Common myeloid progenitor, CD34-positive (primary cell): ENCODE measurements at regions not wholly inside any gene's neighbourhood (a gene's known extent, or its start where the extent isn't known, plus 50 kb on each side); places are given as distances from the start of the nearest gene placed in this dataset.

ENCODE experiments used
- CTCF ChIA-PET: fragments of 350-600 bp; sonication (Branson Sonifier 250); formaldehyde crosslinking; loops from one replicate; lab custom pipeline; 2021; ENCODE audit warnings: antibody characterized with exemption; lab: Charles Lee
- POLR2A ChIA-PET: fragments of 350-600 bp; sonication (Branson Sonifier 250); formaldehyde crosslinking; loops from one replicate; lab custom pipeline; 2021; ENCODE audit warnings: antibody characterized with exemption; lab: Charles Lee
- DNase-seq, 3 donors: peaks; one replicate each; pipeline versions ENCODE4 v3.0.0 to v3.0.0-alpha.2; 2013
- H3K27ac ChIP-seq, 2 experiments: 1 replicate in 1 of 2; 2 replicates in 1 of 2; pipeline ENCODE4 v1.7.0; 2013; ENCODE audit warnings: inconsistent platforms in 2 of 2, low read length in 2 of 2, mild to moderate bottlenecking in 2 of 2, low read depth in 1 of 2, moderate library complexity in 1 of 2; ENCODE audit not compliant: severe bottlenecking in 2 of 2, insufficient read depth in 1 of 2, poor library complexity in 1 of 2
- H3K27me3 ChIP-seq, 5 experiments: replicated peaks in 2 of 5; 1 replicate in 3 of 5; 2 replicates in 2 of 5; pipeline versions ENCODE4 v1.6.1 to v1.7.0; 2013; ENCODE audit warnings: low read length in 4 of 5, mild to moderate bottlenecking in 2 of 5, moderate library complexity in 2 of 5, inconsistent platforms in 1 of 5; ENCODE audit not compliant: insufficient read depth in 5 of 5, control insufficient read depth in 4 of 5
- H3K36me3 ChIP-seq, 4 experiments: 1 replicate in 2 of 4; 2 replicates in 2 of 4; pipeline versions ENCODE4 v1.6.1 to v1.7.0; 2013; ENCODE audit warnings: low read length in 3 of 4, control low read depth in 1 of 4, mild to moderate bottlenecking in 1 of 4; ENCODE audit not compliant: control insufficient read depth in 4 of 4, insufficient read depth in 4 of 4
- H3K4me1 ChIP-seq, 4 experiments: 1 replicate in 3 of 4; 2 replicates in 1 of 4; pipeline versions ENCODE4 v1.6.1 to v1.7.1; 2013; ENCODE audit warnings: low read length in 3 of 4, mild to moderate bottlenecking in 3 of 4, control low read depth in 1 of 4, inconsistent platforms in 1 of 4, moderate library complexity in 1 of 4; ENCODE audit not compliant: control insufficient read depth in 4 of 4, insufficient read depth in 4 of 4; ENCODE audit errors: control extremely low read depth in 1 of 4
- H3K4me3 ChIP-seq, 7 experiments: 1 replicate in 4 of 7; 2 replicates in 3 of 7; pipeline versions ENCODE4 v1.5.1 to v1.7.0; 2013; ENCODE audit warnings: mild to moderate bottlenecking in 7 of 7, low read length in 6 of 7, moderate library complexity in 6 of 7, inconsistent platforms in 2 of 7, low read depth in 2 of 7, control low read depth in 1 of 7; ENCODE audit not compliant: insufficient read depth in 4 of 7, control insufficient read depth in 1 of 7; ENCODE audit errors: extremely low read depth in 1 of 7
- H3K9me3 ChIP-seq, 5 experiments: 1 replicate in 4 of 5; 2 replicates in 1 of 5; pipeline versions ENCODE4 v1.6.1 to v1.7.1; 2013; ENCODE audit warnings: low read length in 4 of 5, mild to moderate bottlenecking in 2 of 5, inconsistent platforms in 1 of 5, low read depth in 1 of 5, moderate library complexity in 1 of 5; ENCODE audit not compliant: control insufficient read depth in 4 of 5, insufficient read depth in 2 of 5; ENCODE audit errors: control extremely low read depth in 1 of 5
- WGBS: methylation state at CpG from one replicate; pipeline ENCODE4 v1.1.5; 2013; ENCODE audit not compliant: insufficient coverage; 5-methylcytosine and 5-hydroxymethylcytosine counted together

DNA sequence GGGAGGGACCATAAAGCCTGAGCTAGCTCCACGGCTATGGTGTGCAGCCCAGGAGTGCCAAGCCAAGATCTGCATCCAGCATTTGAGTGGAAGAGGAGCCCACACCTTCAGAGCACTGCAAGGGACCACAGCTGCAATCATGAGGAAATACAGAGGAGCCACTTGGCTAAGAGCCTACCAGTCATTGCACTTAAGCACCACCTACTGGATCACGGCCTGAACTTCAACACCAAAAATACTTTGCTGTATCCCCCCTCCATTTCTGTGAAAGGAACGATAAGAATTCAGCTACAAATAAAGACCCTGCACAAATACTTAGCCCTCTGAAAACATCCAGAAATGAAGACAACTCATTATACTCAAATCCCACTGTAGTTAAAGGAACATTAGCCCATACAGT lies 545.3 kb downstream of the TSN start:
- Histone ChIP-seq H3K27ac (no peak overlapping the region), H3K4me3 (no peak overlapping the region), H3K36me3 (no peaks in the 10 kb centered on the region), H3K27me3 (no peaks in the 10 kb centered on the region), H3K4me1 (no peaks in the 10 kb centered on the region), H3K9me3 (peaks cover 3 to 21% (median 7%) of the 10 kb centered on the region in 5 experiments)
- ChIA-PET CTCF (no interaction called here), POLR2A (no interaction called here)
- WGBS = 100% methylated on average over 3 of the region's 3 CpGs
- no peak for DNase-seq

GRCh38 chr2:122307763-122308162 lies 552.3 kb downstream of the TSN start:
- no peaks in the 10 kb centered on the region for H3K36me3 ChIP-seq
- CTCF ChIA-PET = no interaction called here
- H3K4me1 ChIP-seq = no peaks in the 10 kb centered on the region
- H3K4me3 ChIP-seq = no peak overlapping the region
- 80% methylated on average over 5 of the region's 8 CpGs for WGBS
- POLR2A ChIA-PET = no interaction called here
- peaks cover 0 to 2% (median 0%) of the 10 kb centered on the region in 5 experiments for H3K9me3 ChIP-seq
- H3K27me3 ChIP-seq = no peaks in the 10 kb centered on the region
- H3K27ac ChIP-seq = no peak overlapping the region
- DNase-seq = no peak

DNA sequence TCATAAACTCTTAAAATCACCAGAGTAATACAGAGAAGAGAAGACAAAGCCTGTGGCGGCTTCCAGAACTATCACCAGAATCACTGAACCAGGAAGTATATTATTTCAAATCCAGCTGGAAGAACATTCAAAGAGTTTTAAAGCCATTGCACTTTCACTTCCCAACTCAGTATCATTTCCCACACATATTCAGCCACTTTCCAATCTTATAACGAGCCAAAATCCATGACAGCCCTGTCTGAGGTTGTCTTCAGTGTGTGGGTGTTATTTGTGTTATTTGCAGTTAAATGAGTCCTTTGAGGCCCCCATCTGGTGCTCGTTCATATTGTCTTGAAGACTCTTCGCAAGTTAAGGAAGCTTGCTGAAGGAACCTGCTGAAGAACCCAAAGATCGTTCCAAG lies 559.9 kb downstream of the TSN start:
- Histone ChIP-seq H3K27ac (no peak overlapping the region), H3K36me3 (no peaks in the 10 kb centered on the region), H3K9me3 (no peaks in the 10 kb centered on the region), H3K27me3 (no peaks in the 10 kb centered on the region), H3K4me3 (no peak overlapping the region), H3K4me1 (no peaks in the 10 kb centered on the region)
- POLR2A ChIA-PET = no interaction called here
- CTCF ChIA-PET = no interaction called here
- peak; percentile 2 to 11 (median 6) for DNase-seq
- no CpG with 5 or more reads among the region's 5 CpGs for WGBS

DNA sequence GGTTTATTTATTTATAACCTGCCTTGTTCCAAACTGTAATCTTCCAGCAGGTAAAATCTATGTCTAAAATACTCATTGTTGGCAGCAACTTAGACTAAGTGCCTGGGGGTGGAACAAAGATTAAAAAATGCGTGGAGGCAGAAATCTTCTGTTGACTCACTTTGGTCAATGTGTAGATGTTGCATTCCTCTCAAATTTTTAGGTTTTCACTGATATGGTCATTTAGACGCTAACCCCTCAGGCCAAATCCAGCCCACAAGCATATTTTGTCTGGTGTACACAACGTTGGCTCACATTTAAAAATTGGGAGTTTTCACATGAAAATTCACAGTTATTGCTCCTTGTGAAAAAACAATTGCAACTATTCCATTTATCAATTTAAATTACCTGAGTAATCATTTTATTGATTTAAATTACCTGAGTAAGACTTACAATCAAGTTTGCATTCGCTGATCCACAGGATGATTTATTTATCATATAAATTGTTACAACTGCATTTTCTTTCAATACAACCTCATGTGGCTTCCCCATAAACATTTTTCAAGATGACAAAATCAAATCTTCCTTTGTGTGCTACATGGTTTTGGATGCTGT lies 564.2 kb downstream of the TSN start:
- Histone ChIP-seq H3K9me3 (no peaks in the 10 kb centered on the region), H3K27ac (no peak overlapping the region), H3K4me1 (no peaks in the 10 kb centered on the region), H3K36me3 (no peaks in the 10 kb centered on the region), H3K27me3 (no peaks in the 10 kb centered on the region), H3K4me3 (no peak overlapping the region)
- POLR2A ChIA-PET = no interaction called here
- WGBS = 100% methylated on average over 2 of the region's 4 CpGs
- CTCF ChIA-PET = no interaction called here
- DNase-seq = no peak

GRCh38 chr2:122322815-122323214 lies 567.4 kb downstream of the TSN start:
- Histone ChIP-seq H3K27me3 (peaks cover 0 to 5% (median 0%) of the 10 kb centered on the region in 5 experiments), H3K27ac (no peak overlapping the region), H3K36me3 (no peaks in the 10 kb centered on the region), H3K9me3 (no peaks in the 10 kb centered on the region), H3K4me3 (no peak overlapping the region), H3K4me1 (no peaks in the 10 kb centered on the region)
- CTCF ChIA-PET = no interaction called here
- DNase-seq = no peak
- 100% methylated on average over 3 of the region's 3 CpGs for WGBS
- POLR2A ChIA-PET = no interaction called here

DNA sequence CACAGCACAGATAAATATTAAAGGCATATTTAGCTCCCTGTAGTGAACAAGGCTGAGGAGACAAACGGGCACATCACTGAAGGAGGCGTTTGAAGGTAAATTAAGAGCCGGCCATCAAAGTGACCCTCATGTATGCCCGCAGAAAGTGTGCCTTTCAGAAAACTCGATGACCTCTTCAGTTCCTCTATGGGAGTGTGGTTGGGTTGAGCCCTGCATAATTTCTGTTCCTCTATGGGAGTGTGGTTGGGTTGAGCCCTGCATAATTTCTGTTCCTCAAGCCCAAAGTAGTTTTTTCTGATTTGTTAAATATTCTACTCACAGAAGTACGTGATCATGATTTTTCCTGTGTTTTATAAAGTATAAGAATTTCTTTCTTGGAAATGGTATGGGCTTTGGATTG lies 568.5 kb downstream of the TSN start:
- Histone ChIP-seq H3K36me3 (no peaks in the 10 kb centered on the region), H3K9me3 (no peaks in the 10 kb centered on the region), H3K4me3 (no peak overlapping the region), H3K4me1 (no peaks in the 10 kb centered on the region), H3K27me3 (peaks cover 0 to 5% (median 0%) of the 10 kb centered on the region in 5 experiments), H3K27ac (no peak overlapping the region)
- CTCF ChIA-PET = no interaction called here
- POLR2A ChIA-PET = no interaction called here
- DNase-seq = no peak
- 89% methylated on average over 4 of the region's 6 CpGs for WGBS

DNA sequence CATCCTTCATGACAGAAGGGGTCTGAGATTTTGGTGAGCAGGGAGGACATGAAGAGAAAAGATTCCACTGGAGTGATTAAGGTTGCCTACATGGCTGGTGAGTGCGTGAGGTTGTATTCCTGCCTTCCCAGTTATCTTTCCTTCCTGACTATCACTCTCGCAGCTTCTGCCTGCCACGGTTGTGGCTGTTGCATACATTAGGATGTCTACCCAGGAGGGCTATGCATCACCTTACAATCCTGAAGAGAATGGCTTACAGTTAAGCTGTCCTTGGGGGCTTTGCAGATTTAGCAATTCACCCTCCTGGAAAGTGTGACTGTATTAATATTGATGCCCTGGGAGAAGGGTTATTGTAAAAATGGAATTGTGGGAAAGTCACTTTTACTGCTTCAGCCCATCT lies 571.0 kb downstream of the TSN start:
- Histone ChIP-seq H3K36me3 (no peaks in the 10 kb centered on the region), H3K27ac (no peak overlapping the region), H3K27me3 (peaks cover 0 to 5% (median 0%) of the 10 kb centered on the region in 5 experiments), H3K4me3 (no peak overlapping the region), H3K4me1 (no peaks in the 10 kb centered on the region), H3K9me3 (no peaks in the 10 kb centered on the region)
- CTCF ChIA-PET = no interaction called here
- DNase-seq = no peak
- POLR2A ChIA-PET = no interaction called here
- 85% methylated on average over 3 of the region's 3 CpGs for WGBS
